GM06990 (cell line): ENCODE measurements at regions not wholly inside any gene's neighbourhood (a gene's known extent, or its start where the extent isn't known, plus 50 kb on each side); places are given as distances from the start of the nearest gene placed in this dataset.
"Not testable (repeated sequence)": the region's sequence is repeated elsewhere in the genome, so short reads cannot be mapped to it uniquely, and the experiment has no call there.

Source experiments
- DNase-seq: peaks from one replicate; pipeline ENCODE4 v3.0.0-alpha.2; 2011; ENCODE audit not compliant: insufficient read length; ENCODE audit errors: extremely low read depth
- H3K27me3 ChIP-seq: replicated peaks from 2 replicates; pipeline ENCODE4 v1.6.0; 2011; ENCODE audit warnings: low read length; ENCODE audit not compliant: control insufficient read depth, insufficient read depth
- H3K36me3 ChIP-seq: 2 replicates; pipeline ENCODE4 v1.5.1; 2011; ENCODE audit warnings: low read length; ENCODE audit not compliant: control insufficient read depth, insufficient read depth
- H3K4me3 ChIP-seq: replicated peaks from 2 replicates; pipeline ENCODE4 v1.5.1; 2011; ENCODE audit warnings: low read depth, mild to moderate bottlenecking, control low read depth, low read length
- CTCF ChIP-seq: IDR thresholded peaks from 2 replicates; pipeline ENCODE4 v1.5.1; 2011; ENCODE audit warnings: low read length, control low read depth, mild to moderate bottlenecking, inconsistent platforms; ENCODE audit not compliant: insufficient read depth, poor library complexity, severe bottlenecking

DNA sequence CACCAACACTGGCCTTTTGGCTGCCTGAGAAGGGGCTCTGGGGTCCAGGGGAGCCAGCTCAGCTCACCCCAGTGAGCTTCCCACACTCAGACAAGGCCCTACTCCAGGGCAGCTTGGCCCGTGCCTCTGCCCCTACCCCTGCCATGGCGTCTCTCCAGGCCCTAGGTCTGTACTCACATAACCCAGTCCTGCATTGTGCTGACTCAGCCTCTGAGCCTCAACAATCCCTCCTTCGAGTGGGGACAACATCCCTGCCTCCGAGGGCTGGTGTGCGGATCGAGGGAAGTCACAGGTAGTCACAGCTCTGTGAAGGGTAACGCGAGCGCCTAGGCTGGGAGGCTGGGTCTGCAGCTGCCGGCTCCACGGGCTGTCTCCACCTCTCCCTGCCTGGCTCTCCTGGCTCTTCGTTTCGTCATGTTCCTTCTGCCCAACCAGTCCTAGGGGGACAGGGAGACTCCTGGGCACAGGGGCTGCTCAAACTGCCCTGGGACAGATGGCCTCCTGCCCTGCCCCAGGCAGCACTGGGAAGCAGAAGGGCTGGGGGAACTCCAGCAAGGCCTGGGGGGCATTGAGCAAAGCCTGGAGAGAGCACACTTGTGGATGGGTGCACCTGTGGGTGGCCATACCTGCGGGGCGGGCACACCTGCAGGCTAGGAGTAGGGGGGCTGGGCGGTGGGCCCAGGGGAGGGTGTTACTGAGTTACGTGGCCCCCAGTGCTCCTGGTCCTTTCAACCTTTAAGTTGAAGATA is 74.6 kb downstream of the RRM2 start:
- DNase-seq: no peak
- Histone ChIP-seq H3K27me3 (no peaks in the 10 kb centered on the region), H3K4me3 (no peak overlapping the region), H3K36me3 (no peaks in the 10 kb centered on the region)
- TF ChIP-seq CTCF: no peak

DNA sequence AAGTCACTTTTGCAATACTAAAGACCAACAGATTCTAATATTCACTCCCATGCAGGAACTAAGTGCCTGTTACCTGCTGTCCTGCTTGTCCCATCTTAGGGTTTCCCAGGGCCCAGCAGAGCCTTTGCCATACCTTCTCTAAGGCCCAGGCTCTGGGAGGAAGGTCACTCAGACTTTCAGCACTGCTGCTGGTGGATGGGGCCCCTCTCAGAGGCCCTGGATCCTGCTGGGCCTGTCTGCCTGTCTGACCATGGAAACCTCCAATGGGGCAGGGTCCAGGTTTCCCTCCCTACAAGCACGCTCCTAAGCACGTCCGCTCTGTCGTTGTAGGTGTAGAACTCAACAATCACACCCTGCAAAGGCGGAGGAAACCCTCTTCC is 75.1 kb downstream of the RRM2 start:
- Histone ChIP-seq H3K36me3 (no peaks in the 10 kb centered on the region), H3K4me3 (no peak overlapping the region), H3K27me3 (no peaks in the 10 kb centered on the region)
- DNase-seq: no peak
- TF ChIP-seq CTCF: no peak

DNA sequence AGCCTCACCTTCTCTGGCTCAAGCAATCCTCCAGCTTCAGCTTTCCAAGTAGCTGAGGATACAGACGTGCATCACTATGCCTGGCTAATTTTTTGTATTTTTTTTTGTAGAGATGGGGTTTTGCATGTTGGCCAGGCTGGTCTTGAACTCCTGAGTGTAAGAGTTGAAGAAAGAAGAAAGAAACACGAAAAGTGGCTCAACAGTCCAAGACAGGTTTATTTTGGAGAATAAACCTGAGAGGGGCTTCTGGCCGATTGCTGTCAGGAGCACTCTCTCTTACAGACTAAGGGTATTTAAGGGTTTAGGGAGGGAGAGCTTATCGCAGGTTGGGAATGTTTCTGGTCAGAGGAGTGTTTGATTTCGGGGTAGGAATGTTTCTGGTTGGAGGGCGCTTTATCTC is 75.9 kb downstream of the RRM2 start:
- not testable (repeated sequence) for H3K27me3 ChIP-seq, H3K36me3 ChIP-seq, H3K4me3 ChIP-seq, DNase-seq

DNA sequence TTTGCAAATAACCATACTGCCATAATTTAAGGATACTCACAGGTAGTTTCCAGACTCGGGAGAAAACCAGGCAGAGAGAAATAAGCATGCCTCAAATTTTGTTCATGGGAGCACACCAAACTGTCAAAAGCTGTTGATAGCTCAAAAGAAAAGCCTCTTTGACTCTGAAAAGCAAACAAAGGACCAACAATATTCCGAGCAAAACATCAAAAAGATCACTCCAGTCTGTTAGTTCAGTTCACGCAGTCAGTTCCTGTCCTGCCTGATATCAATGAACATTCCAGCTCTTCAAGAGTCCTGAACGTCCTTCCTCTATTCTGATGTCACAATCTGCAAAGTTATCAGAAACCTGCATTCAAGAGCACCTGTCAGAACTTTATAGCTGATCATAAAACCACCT is 78.7 kb downstream of the RRM2 start:
- Histone ChIP-seq H3K27me3 (no peaks in the 10 kb centered on the region), H3K36me3 (no peaks in the 10 kb centered on the region), H3K4me3 (no peak overlapping the region)
- no peak for DNase-seq
- TF ChIP-seq CTCF: no peak

DNA sequence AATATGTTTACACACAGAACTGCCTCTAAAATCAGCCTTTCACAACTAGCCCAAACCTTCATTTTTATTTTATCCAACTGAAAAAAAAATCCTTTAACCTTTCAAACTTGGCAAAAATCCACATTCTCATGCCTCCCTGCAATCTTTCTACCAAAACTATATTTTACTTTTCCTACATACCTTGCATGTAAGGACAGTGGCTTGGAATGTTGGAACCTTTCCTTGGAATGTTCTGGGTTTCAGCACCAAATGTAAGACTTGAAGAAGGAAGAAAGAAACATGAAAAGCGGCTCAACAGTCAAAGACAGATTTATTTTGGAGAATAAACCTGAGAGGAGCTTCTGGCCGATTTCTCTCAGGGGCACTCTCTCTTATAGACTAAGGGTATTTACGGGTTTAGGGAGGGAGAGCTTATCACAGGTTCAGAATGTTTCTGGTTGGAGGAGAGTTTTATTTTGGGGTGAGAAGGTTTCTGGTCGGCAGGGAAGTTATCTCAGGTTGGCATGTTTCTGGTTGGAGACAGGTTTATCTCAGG is 79.7 kb downstream of the RRM2 start:
- no peak overlapping the region for H3K4me3 ChIP-seq
- TF ChIP-seq CTCF: no peak
- DNase-seq: no peak
- no peaks in the 10 kb centered on the region for H3K36me3 ChIP-seq
- H3K27me3 ChIP-seq: no peaks in the 10 kb centered on the region

DNA sequence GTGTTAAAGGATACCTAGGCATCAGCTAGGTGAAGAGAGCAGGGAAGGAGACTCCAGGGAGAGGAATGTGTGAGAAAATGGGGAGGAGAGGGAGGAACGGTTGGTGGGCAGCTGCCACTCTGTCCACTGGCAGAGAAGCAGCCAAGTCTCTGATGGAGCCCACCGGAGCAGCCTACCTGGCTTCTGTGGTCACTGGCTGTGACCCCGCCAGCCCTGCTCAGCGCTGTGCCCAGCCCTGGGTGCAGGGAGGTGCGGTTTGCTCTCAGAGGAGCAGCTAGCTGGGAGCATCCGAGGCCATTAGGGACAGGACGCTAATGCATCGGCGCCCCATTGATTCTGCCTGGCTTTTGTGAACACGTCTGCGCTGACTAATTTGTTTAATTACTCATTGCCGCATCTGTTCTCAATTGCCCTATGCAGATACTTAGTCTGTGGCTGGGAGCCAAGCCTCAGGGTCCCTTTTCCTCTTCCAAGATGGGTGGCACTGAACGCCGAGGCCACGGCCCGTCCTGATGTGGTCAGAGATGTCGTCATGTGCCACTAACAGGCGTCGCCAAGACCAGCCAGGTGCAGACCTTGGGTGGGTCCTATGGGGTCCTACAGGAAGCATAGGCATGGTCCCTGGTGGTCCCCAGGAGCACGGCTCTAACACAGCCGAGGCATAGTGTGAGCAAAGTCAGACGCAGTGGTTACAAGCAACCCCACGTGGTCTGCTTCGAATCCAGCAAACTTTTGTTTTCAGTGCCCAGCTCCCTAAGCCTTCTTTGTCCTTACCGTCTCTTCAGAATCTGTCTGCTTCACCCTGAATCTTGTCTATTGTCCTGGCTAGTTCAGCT is 82.0 kb downstream of the RRM2 start:
- H3K27me3 ChIP-seq: no peaks in the 10 kb centered on the region
- no peak for DNase-seq
- H3K36me3 ChIP-seq: no peaks in the 10 kb centered on the region
- no peak for TF ChIP-seq CTCF
- no peak overlapping the region for H3K4me3 ChIP-seq
